ENCODE measurements at regions not wholly inside any gene's neighbourhood (a gene's known extent, or its start where the extent isn't known, plus 50 kb on each side); places are given as distances from the start of the nearest gene placed in this dataset.

DNA sequence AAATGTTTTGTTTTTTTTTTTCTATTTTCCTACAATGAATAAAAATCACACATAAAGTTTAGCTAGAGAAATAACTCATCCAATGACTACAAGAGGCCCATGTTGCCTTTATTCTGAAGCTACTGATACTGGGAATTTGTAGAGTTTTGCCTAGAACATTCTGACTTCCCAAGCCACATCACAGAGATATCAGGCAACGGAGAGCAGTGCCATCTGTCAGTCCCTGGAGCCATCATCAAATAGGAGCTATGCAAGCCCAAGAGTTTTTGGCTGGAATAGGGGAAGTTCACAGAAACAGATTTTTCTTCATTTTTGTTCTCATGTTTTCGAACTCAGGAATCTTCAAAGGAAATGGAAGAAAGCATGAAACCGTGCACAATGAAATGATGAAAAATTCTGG is 896.6 kb downstream of the TLE1 start:
- no peaks in the 10 kb centered on the region for H3K4me1 ChIP-seq (ENCODE audit: low read depth)
- intact Hi-C loops (cut with DNase I, micrococcal nuclease) = no loop called here
- no peak for TF ChIP-seq CTCF (IDR thresholded peaks at IDR 0.05)
- H3K4me3 ChIP-seq = no peak overlapping the region
- no peaks in the 10 kb centered on the region for H3K36me3 ChIP-seq (ENCODE audit: low read depth)
- H3K9me3 ChIP-seq = no peaks in the 10 kb centered on the region
- ATAC-seq (no peak), DNase-seq (no peak)

- TF ChIP-seq CTCF (IDR thresholded peaks at IDR 0.05) = no peak
- Histone ChIP-seq H3K36me3 (ENCODE audit: low read depth) (no peaks in the 10 kb centered on the region), H3K4me1 (ENCODE audit: low read depth) (no peaks in the 10 kb centered on the region), H3K4me3 (no peak overlapping the region), H3K9me3 (no peaks in the 10 kb centered on the region)
- ATAC-seq = no peak
- no peak for DNase-seq
- intact Hi-C loops (cut with DNase I, micrococcal nuclease) = no loop called here
These were observed 897.5 kb downstream of the TLE1 start for GRCh38 chr9:80791836-80792235.

GRCh38 chr9:80790764-80791163 is 898.6 kb downstream of the TLE1 start:
- H3K4me3 ChIP-seq = no peak overlapping the region
- TF ChIP-seq CTCF (IDR thresholded peaks at IDR 0.05) = no peak

DNA sequence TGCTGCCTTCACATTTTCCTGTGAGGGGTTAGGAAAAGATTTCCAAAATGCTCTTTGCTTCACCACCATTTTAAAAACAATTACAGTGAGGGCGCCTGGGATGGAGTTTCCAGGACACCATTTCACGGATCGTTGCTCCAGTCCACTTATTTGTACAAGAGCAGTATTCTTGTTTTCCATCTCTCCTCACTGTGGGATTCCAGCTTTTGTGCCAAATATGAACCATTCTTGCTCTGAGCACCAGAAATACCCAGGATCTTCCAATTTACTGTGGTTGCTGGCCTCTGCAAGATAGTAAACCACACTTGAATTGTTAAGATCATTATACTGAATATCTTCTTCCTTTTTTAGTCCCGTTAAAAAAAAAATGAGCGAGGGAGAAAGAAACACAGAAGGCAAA is 899.5 kb downstream of the TLE1 start:
- TF ChIP-seq CTCF (IDR thresholded peaks at IDR 0.05) = no peak
- intact Hi-C loops (cut with DNase I, micrococcal nuclease) = no loop called here
- Histone ChIP-seq H3K4me3 (no peak overlapping the region), H3K4me1 (ENCODE audit: low read depth) (no peaks in the 10 kb centered on the region), H3K9me3 (peaks cover 4% of the 10 kb centered on the region), H3K36me3 (ENCODE audit: low read depth) (no peaks in the 10 kb centered on the region)
- DNase-seq (no peak), ATAC-seq (no peak)

More at GRCh38 chr9:80790764-80791163, 898.6 kb downstream of the TLE1 start:
- ATAC-seq (no peak), DNase-seq (no peak)
- no peaks in the 10 kb centered on the region for H3K4me1 ChIP-seq (ENCODE audit: low read depth)
- peaks cover 4% of the 10 kb centered on the region for H3K9me3 ChIP-seq
- H3K36me3 ChIP-seq (ENCODE audit: low read depth) = no peaks in the 10 kb centered on the region
- intact Hi-C loops (cut with DNase I, micrococcal nuclease) = no loop called here

DNA sequence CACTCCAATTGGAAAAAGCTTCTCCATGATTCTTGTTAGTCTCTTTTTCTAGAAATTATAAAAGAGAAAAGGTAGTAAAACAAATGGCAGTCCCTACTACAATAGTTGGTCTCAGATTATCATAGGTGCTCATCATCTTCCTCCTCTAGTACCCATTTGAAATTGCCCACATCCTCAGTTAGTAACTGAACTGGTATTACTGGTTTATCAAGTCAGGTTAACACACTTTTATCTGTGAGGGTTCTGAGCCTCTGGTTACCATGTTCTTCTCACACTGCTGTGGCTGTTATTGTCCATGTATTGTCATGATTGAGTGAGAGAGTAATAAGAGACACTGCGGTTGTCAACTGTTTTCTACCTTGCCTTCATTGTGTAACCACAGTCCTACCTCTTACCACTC is 901.7 kb downstream of the TLE1 start:
- H3K4me3 ChIP-seq = no peak overlapping the region
- no peak for ATAC-seq
- intact Hi-C loops (cut with DNase I, micrococcal nuclease) = no loop called here
- peaks cover 4% of the 10 kb centered on the region for H3K9me3 ChIP-seq
- TF ChIP-seq CTCF (IDR thresholded peaks at IDR 0.05) = no peak
- H3K4me1 ChIP-seq (ENCODE audit: low read depth) = no peaks in the 10 kb centered on the region
- no peaks in the 10 kb centered on the region for H3K36me3 ChIP-seq (ENCODE audit: low read depth)
- no peak for DNase-seq

- intact Hi-C loops (cut with DNase I, micrococcal nuclease) = no loop called here
- DNase-seq (no peak), ATAC-seq (no peak)
- Histone ChIP-seq H3K4me1 (ENCODE audit: low read depth) (no peaks in the 10 kb centered on the region), H3K36me3 (ENCODE audit: low read depth) (no peaks in the 10 kb centered on the region), H3K4me3 (no peak overlapping the region), H3K9me3 (peaks cover 11% of the 10 kb centered on the region)
- TF ChIP-seq CTCF (IDR thresholded peaks at IDR 0.05) = no peak
These were observed 904.7 kb downstream of the TLE1 start for GRCh38 chr9:80784647-80785046.
